Parathyroid adenoma (tissue), 2 donors: ENCODE measurements at regions not wholly inside any gene's neighbourhood (a gene's known extent, or its start where the extent isn't known, plus 50 kb on each side); places are given as distances from the start of the nearest gene placed in this dataset.

Experiments used
- H2AFZ ChIP-seq: fragments of 300-600 bp; sonication (generic); one replicate; pipeline ENCODE4 v1.7.0; 2017; ENCODE audit warnings: antibody characterized with exemption, mild to moderate bottlenecking
- H3K27ac ChIP-seq: fragments of 300-600 bp; sonication (generic); one replicate; pipeline ENCODE4 v1.7.0; 2017
- H3K27me3 ChIP-seq: fragments of 300-600 bp; sonication (generic); one replicate; pipeline ENCODE4 v1.7.0; 2017; ENCODE audit warnings: low read length; ENCODE audit not compliant: control insufficient read depth, insufficient read depth
- H3K36me3 ChIP-seq: fragments of 300-600 bp; sonication (generic); one replicate; pipeline ENCODE4 v1.7.0; 2017; ENCODE audit warnings: low read length; ENCODE audit not compliant: control insufficient read depth, insufficient read depth
- H3K4me1 ChIP-seq: fragments of 300-600 bp; sonication (generic); one replicate; pipeline ENCODE4 v1.7.0; 2017; ENCODE audit warnings: control low read depth
- H3K4me2 ChIP-seq: fragments of 300-600 bp; sonication (generic); one replicate; pipeline ENCODE4 v1.7.0; 2017; ENCODE audit warnings: low read length
- H3K4me3 ChIP-seq: fragments of 300-600 bp; sonication (generic); one replicate; pipeline ENCODE4 v1.7.0; 2017; ENCODE audit warnings: low read depth, low read length
- H3K79me2 ChIP-seq: fragments of 300-600 bp; sonication (generic); one replicate; pipeline ENCODE4 v1.7.0; 2017; ENCODE audit warnings: control low read depth
- H3K9ac ChIP-seq: fragments of 300-600 bp; sonication (generic); one replicate; pipeline ENCODE4 v1.7.0; 2017; ENCODE audit warnings: mild to moderate bottlenecking
- H3K9me3 ChIP-seq: fragments of 300-600 bp; sonication (generic); one replicate; pipeline ENCODE4 v1.7.0; 2017; ENCODE audit warnings: low read length; ENCODE audit not compliant: control insufficient read depth
- TF ChIP-seq, protein P1 (sequence below): fragments of 300-600 bp; sonication (generic); IDR thresholded peaks from one replicate; pipeline ENCODE4 v1.7.0; 2017; ENCODE audit warnings: antibody characterized with exemption, mild to moderate bottlenecking
- donor health status: primary hyperparathyroidism.

DNA sequence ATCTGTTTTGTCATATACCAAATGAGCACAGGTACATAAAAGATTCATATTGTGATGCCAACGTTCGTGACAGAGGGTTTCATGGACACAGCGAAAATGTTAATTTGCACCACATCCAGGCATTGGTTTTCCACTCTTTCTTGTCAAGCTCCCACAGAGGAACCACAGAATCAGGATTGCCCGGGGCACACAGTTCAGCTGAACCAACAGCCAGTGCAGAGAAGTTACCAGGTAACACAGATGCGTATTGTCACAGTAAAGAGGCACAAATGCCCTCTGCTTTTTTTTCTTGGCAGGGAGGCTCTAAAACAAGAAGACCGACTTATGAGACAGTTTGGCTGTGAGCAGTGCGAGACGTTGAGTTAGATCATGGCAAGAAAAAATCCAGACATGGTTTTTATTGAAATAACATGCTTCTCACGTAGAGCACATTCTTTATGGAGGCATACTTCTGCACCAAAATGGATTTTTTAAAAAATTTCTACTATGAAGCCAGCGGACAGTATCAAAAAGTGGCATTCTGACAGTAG lies 331.1 kb upstream of the KIAA1217 start:
- no peak overlapping the region for H3K27ac ChIP-seq
- no peak overlapping the region for H3K4me3 ChIP-seq
- no peaks in the 10 kb centered on the region for H3K9me3 ChIP-seq
- no peak overlapping the region for H3K9ac ChIP-seq
- no peaks in the 10 kb centered on the region for H3K27me3 ChIP-seq
- H3K4me1 ChIP-seq = no peaks in the 10 kb centered on the region
- no peak overlapping the region for H2AFZ ChIP-seq
- TF ChIP-seq, protein P1, sequence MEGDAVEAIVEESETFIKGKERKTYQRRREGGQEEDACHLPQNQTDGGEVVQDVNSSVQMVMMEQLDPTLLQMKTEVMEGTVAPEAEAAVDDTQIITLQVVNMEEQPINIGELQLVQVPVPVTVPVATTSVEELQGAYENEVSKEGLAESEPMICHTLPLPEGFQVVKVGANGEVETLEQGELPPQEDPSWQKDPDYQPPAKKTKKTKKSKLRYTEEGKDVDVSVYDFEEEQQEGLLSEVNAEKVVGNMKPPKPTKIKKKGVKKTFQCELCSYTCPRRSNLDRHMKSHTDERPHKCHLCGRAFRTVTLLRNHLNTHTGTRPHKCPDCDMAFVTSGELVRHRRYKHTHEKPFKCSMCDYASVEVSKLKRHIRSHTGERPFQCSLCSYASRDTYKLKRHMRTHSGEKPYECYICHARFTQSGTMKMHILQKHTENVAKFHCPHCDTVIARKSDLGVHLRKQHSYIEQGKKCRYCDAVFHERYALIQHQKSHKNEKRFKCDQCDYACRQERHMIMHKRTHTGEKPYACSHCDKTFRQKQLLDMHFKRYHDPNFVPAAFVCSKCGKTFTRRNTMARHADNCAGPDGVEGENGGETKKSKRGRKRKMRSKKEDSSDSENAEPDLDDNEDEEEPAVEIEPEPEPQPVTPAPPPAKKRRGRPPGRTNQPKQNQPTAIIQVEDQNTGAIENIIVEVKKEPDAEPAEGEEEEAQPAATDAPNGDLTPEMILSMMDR = no peak
- H3K79me2 ChIP-seq = no peaks in the 10 kb centered on the region
- no peaks in the 10 kb centered on the region for H3K36me3 ChIP-seq
- H3K4me2 ChIP-seq = no peak overlapping the region

DNA sequence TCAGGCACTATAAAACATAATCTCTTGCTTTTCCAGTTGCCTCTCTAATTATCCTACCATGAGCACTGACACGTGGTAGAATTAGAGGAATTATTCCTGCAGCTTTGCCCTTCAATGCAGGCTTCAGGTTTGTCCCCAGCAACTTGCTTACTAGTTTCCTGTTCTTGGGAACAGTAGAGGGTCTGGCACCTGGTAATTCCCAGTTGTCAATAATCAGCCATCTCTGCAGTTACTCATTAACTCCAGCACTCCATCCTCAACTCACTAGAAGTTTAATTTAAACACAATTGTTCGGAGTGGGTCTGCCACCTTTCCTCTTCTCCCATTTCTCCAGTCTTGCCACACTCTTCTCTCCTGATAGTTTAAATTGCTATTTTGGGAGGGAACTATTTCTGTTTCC lies 324.3 kb upstream of the KIAA1217 start:
- Histone ChIP-seq H3K27me3 (no peaks in the 10 kb centered on the region), H3K79me2 (no peaks in the 10 kb centered on the region), H3K9ac (no peak overlapping the region), H3K4me2 (no peak overlapping the region), H3K4me3 (no peak overlapping the region), H3K9me3 (no peaks in the 10 kb centered on the region), H3K27ac (no peak overlapping the region), H3K36me3 (no peaks in the 10 kb centered on the region), H2AFZ (no peak overlapping the region), H3K4me1 (no peaks in the 10 kb centered on the region)
- TF ChIP-seq, protein P1 = no peak

DNA sequence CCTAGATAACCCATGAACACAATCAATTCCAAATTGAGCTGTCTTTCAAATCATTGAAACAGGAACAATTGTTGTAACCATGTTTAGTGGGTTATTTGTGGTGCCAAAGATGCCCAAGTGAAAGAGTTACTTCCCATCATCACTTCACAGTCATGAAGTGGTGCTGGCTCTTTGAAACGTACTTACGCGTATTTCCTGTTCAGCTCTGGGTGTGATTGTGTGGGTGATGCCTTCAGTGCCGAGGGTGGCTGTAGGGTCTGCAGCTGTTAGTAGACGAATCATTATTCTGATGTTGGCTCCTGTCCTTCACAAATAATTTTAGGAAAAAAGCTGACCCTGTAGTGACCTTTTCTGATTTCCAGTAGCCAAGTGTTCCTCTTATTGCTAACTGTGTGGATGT lies 323.1 kb upstream of the KIAA1217 start:
- TF ChIP-seq, protein P1 = no peak
- no peaks in the 10 kb centered on the region for H3K79me2 ChIP-seq
- H3K36me3 ChIP-seq = no peaks in the 10 kb centered on the region
- H3K27me3 ChIP-seq = no peaks in the 10 kb centered on the region
- H3K9ac ChIP-seq = no peak overlapping the region
- no peak overlapping the region for H3K4me3 ChIP-seq
- H3K9me3 ChIP-seq = no peaks in the 10 kb centered on the region
- no peak overlapping the region for H3K27ac ChIP-seq
- H3K4me1 ChIP-seq = no peaks in the 10 kb centered on the region
- no peak overlapping the region for H3K4me2 ChIP-seq
- H2AFZ ChIP-seq = no peak overlapping the region

DNA sequence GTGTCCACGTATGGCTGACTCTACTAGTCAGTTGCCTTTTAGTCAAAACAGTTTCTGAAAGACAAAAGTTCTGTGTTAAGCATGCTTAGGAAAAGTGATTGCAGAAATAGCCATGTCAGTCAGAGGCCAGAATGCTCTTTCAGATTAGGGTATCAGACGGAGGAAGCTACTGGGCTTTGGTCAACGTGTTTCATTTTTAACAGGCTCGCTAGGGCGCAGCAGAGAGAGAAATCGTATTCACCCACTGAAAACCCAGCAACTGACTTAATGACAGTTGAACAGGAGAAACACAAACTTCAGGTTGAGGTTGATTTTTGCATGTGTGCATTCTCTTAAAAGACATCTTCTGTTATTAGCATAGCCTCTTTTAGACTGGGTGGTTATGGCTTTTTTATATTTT lies 322.6 kb upstream of the KIAA1217 start:
- no peak overlapping the region for H2AFZ ChIP-seq
- TF ChIP-seq, protein P1 = no peak
- no peaks in the 10 kb centered on the region for H3K27me3 ChIP-seq
- no peak overlapping the region for H3K4me3 ChIP-seq
- no peak overlapping the region for H3K27ac ChIP-seq
- H3K4me2 ChIP-seq = no peak overlapping the region
- no peaks in the 10 kb centered on the region for H3K36me3 ChIP-seq
- H3K79me2 ChIP-seq = no peaks in the 10 kb centered on the region
- no peak overlapping the region for H3K9ac ChIP-seq
- H3K4me1 ChIP-seq = no peaks in the 10 kb centered on the region
- H3K9me3 ChIP-seq = no peaks in the 10 kb centered on the region

DNA sequence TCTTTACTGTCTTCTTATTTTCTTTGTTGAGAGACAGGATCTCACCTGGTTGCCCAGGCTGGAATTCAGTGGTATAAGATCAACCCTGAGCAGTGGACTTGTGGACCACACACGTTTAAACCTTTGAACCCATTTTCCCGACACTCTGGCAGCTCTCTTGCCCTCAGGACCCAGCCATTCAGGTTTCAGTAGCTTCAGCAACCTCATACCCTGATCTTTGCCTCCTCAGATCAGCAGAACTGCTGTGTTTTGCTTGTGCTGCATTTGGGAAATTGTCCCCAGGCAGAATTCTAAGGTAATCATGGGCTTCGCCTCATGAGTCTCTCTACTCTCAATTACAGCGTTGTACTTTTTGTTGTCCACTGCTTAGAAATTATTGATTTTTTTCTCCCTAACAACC lies 317.6 kb upstream of the KIAA1217 start:
- H3K79me2 ChIP-seq = no peaks in the 10 kb centered on the region
- no peaks in the 10 kb centered on the region for H3K9me3 ChIP-seq
- H2AFZ ChIP-seq = no peak overlapping the region
- no peaks in the 10 kb centered on the region for H3K4me1 ChIP-seq
- no peak overlapping the region for H3K9ac ChIP-seq
- H3K4me2 ChIP-seq = no peak overlapping the region
- no peak overlapping the region for H3K4me3 ChIP-seq
- TF ChIP-seq, protein P1 = no peak
- no peaks in the 10 kb centered on the region for H3K27me3 ChIP-seq
- no peaks in the 10 kb centered on the region for H3K36me3 ChIP-seq
- no peak overlapping the region for H3K27ac ChIP-seq
